Endothelial cell of umbilical vein (primary cell): ENCODE measurements at regions not wholly inside any gene's neighbourhood (a gene's known extent, or its start where the extent isn't known, plus 50 kb on each side); places are given as distances from the start of the nearest gene placed in this dataset.

ENCODE experiments used
- BruUV-seq: library from RNA; stranded (reverse); fragments of 400-500 nt; replicated peaks from 2 replicates; lab custom pipeline; 2021; lab: Mats Ljungman, UMichigan
- CTCF ChIA-PET: fragments of 300-600, 350-600 bp; sonication (Branson Sonifier 250); formaldehyde crosslinking; loops from one replicate; lab custom pipeline; 2021; ENCODE audit warnings: antibody characterized with exemption, inconsistent platforms; lab: Charles Lee
- POLR2A ChIA-PET: fragments of 300-600, 350-600 bp; sonication (Branson Sonifier 250); formaldehyde crosslinking; loops from one replicate; lab custom pipeline; 2021; ENCODE audit warnings: antibody characterized with exemption, inconsistent platforms; lab: Charles Lee
- DNase-seq: peaks from one replicate; pipeline ENCODE4 v3.0.0-alpha.2; 2011; ENCODE audit warnings: low read depth, low spot score
- FAIRE-seq: peaks from 2 replicates; lab custom pipeline; 2011; peaks lifted over from hg19 to GRCh38; lab: Jason Lieb, UNC
- H2AFZ ChIP-seq: 2 replicates; pipeline ENCODE4 v1.6.0; 2012; ENCODE audit warnings: low read depth, low read length, control low read depth, inconsistent platforms
- H3K27ac ChIP-seq: 2 replicates; pipeline ENCODE4 v1.5.1; 2011; ENCODE audit warnings: low read depth, mild to moderate bottlenecking, control low read depth, low read length, moderate library complexity; ENCODE audit not compliant: insufficient read depth
- H3K27me3 ChIP-seq, 2 experiments: 2 replicates each; pipeline versions ENCODE4 v1.6.0 to v1.6.1; 2011; ENCODE audit warnings: low read length in 2 of 2, mixed read lengths in 1 of 2; ENCODE audit not compliant: control insufficient read depth in 2 of 2, insufficient read depth in 2 of 2
- H3K36me3 ChIP-seq, 2 experiments: 2 replicates in 1 of 2; 3 replicates in 1 of 2; pipeline ENCODE4 v1.5.1; 2011; ENCODE audit warnings: low read length in 2 of 2, mild to moderate bottlenecking in 1 of 2, moderate library complexity in 1 of 2; ENCODE audit not compliant: control insufficient read depth in 2 of 2, insufficient read depth in 2 of 2; ENCODE audit errors: extremely low read depth in 1 of 2
- H3K4me1 ChIP-seq: 3 replicates; pipeline ENCODE4 v1.5.1; 2011; ENCODE audit warnings: mild to moderate bottlenecking, low read length; ENCODE audit not compliant: control insufficient read depth, insufficient read depth; ENCODE audit errors: extremely low read depth
- H3K4me2 ChIP-seq: 2 replicates; pipeline ENCODE4 v1.6.1; 2011; ENCODE audit warnings: low read length, control low read depth, mixed read lengths; ENCODE audit not compliant: insufficient read depth
- H3K4me3 ChIP-seq, 3 experiments: fragments of 200-600 bp in 1 of 3; sonication (generic), shearing (Covaris generic) in 1 of 3; replicated peaks in 1 of 3; 2 replicates each; pipeline ENCODE4 v1.5.1; 2011 to 2016; ENCODE audit warnings: control low read depth in 3 of 3, low read length in 3 of 3, mild to moderate bottlenecking in 2 of 3, inconsistent platforms in 1 of 3, low read depth in 1 of 3, moderate library complexity in 1 of 3; ENCODE audit not compliant: insufficient read depth in 1 of 3
- H3K79me2 ChIP-seq: 2 replicates; pipeline ENCODE4 v1.6.0; 2012; ENCODE audit warnings: low read length, inconsistent platforms; ENCODE audit not compliant: control insufficient read depth, insufficient read depth
- H3K9ac ChIP-seq: replicated peaks from 2 replicates; pipeline ENCODE3; 2011; ENCODE audit warnings: low read length, control low read depth; ENCODE audit not compliant: insufficient read depth; ENCODE audit errors: extremely low read depth
- H3K9me1 ChIP-seq: replicated peaks from 3 replicates; pipeline ENCODE4 v1.6.0; 2011; ENCODE audit warnings: mild to moderate bottlenecking, low read length; ENCODE audit not compliant: control insufficient read depth, insufficient read depth; ENCODE audit errors: extremely low read depth
- H3K9me3 ChIP-seq: replicated peaks from 2 replicates; pipeline ENCODE4 v1.5.1; 2012; ENCODE audit warnings: low read length, inconsistent platforms; ENCODE audit not compliant: control insufficient read depth, insufficient read depth
- H4K20me1 ChIP-seq: replicated peaks from 2 replicates; pipeline ENCODE3; 2011; ENCODE audit warnings: mild to moderate bottlenecking, low read length; ENCODE audit not compliant: control insufficient read depth, insufficient read depth; ENCODE audit errors: extremely low read depth
- EZH2 ChIP-seq: IDR thresholded peaks from 2 replicates; pipeline ENCODE4 v1.6.1; 2012; ENCODE audit warnings: borderline replicate concordance, low read depth, mild to moderate bottlenecking, moderate library complexity, low read length, inconsistent platforms; ENCODE audit not compliant: severe bottlenecking
- FOS ChIP-seq: IDR thresholded peaks from 2 replicates; pipeline ENCODE4 v1.6.1; 2011; ENCODE audit warnings: mild to moderate bottlenecking, low read length, moderate library complexity, borderline replicate concordance; ENCODE audit not compliant: insufficient read depth
- GATA2 ChIP-seq: IDR thresholded peaks from 2 replicates; pipeline ENCODE4 v1.7.0; 2011; ENCODE audit warnings: low read depth, mild to moderate bottlenecking, moderate library complexity, mixed read lengths, low read length; ENCODE audit not compliant: insufficient read length, insufficient read depth
- JUN ChIP-seq: IDR thresholded peaks from 2 replicates; pipeline ENCODE4 v1.6.1; 2011; ENCODE audit warnings: borderline replicate concordance, low read depth; ENCODE audit not compliant: insufficient read length, insufficient read depth
- POLR2A ChIP-seq: IDR thresholded peaks from 2 replicates; pipeline ENCODE4 v1.6.1; 2012; ENCODE audit warnings: low read depth, mild to moderate bottlenecking, control low read depth, low read length
- POLR2AphosphoS5 ChIP-seq: IDR thresholded peaks from 2 replicates; pipeline ENCODE4 v1.6.1; 2012; ENCODE audit warnings: low read depth, mild to moderate bottlenecking, control low read depth, low read length, moderate library complexity; ENCODE audit not compliant: insufficient read depth
- dilution Hi-C: fragments of 300-500 bp; cut with MboI; formaldehyde crosslinking; loops from one replicate; pipeline ENCODE4 v1.15.0; 2019; ENCODE audit warnings: low sequenced_read_pairs; ENCODE audit not compliant: extremely low pct_ligation_motif_present
- intact Hi-C: fragments of 100-400 bp; cut with micrococcal nuclease; formaldehyde crosslinking; loops from one replicate; pipeline ENCODE4 v1.10.0; 2022
- TF ChIP-seq, protein P1 (sequence below): IDR thresholded peaks from 2 replicates; pipeline ENCODE4 v1.6.1; 2011; ENCODE audit not compliant: insufficient read depth, insufficient read length
- TF ChIP-seq, protein P2 (sequence below), 2 donors: IDR thresholded peaks; 1 replicate in 1 of 2; 2 replicates in 1 of 2; pipeline ENCODE4 v1.5.1; 2011; ENCODE audit warnings: low read length in 2 of 2, mild to moderate bottlenecking in 2 of 2, moderate library complexity in 2 of 2, control low read depth in 1 of 2, inconsistent platforms in 1 of 2, low read depth in 1 of 2; ENCODE audit not compliant: insufficient read depth in 1 of 2; ENCODE audit errors: extremely low read depth in 1 of 2

DNA sequence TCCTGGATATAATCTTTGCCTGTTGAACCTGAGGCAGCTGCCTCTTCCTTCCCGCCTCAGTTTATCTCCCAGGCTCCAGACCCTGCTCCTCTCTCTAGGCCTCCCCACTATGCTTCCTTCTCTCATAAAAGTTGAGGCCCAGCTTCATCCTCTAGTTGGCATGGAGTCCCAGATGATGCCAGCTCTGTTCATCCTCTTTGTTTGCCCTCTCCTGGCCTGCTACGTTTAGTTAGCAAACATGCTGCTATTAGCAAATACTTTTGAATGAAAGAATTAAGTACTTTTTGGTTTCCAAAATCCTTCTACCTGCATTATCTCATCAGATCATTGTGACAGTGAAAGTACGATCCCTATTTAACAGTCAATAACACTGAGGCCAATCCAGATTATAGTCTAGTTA is 472.5 kb downstream of the COG6 start:
- Histone ChIP-seq H3K4me2 (no peak overlapping the region), H3K4me1 (peaks cover 13% of the 10 kb centered on the region), H3K79me2 (no peaks in the 10 kb centered on the region), H2AFZ (no peak overlapping the region), H3K36me3 (no peaks in the 10 kb centered on the region), H3K27me3 (no peaks in the 10 kb centered on the region), H3K9me1 (no peaks in the 10 kb centered on the region), H3K9ac (no peak overlapping the region), H3K27ac (no peak overlapping the region), H3K9me3 (no peaks in the 10 kb centered on the region), H3K4me3 (no peak overlapping the region), H4K20me1 (no peaks in the 10 kb centered on the region)
- DNase-seq (no peak), FAIRE-seq (no peak)
- ChIA-PET POLR2A (no interaction called here), CTCF (interaction anchor here (1.0 kb wide), 1 partner anchor 13 kb away, joined by 3 read pairs; no protein-coding TSS in a partner anchor)
- intact Hi-C loops (no loop called here), dilution Hi-C loops (no loop called here)
- no TSS peak for BruUV-seq
- TF ChIP-seq JUN (no peak), EZH2 (no peak), POLR2AphosphoS5 (no peak)
- TF ChIP-seq, protein P1, sequence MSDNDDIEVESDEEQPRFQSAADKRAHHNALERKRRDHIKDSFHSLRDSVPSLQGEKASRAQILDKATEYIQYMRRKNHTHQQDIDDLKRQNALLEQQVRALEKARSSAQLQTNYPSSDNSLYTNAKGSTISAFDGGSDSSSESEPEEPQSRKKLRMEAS: no peak

DNA sequence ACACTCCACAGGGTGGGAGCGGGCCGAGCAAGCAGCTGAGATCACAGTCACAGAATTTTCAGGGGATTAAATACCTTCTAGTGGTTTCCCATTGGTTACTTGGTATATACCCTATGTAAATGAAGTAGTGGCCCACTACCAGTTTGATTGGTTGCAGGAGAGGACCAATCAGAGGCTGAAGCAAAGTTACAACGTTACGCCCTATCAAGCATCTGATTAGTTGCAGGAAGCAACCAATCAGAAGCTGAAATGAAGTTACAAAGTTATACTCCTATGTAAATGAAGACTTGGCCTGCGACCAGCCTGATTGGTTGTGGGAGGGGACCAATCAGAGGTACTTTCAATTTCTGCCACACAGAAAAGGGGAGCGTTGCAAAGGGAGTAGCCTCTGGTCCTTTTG is 474.0 kb downstream of the COG6 start:
- Histone ChIP-seq H3K36me3 (no peaks in the 10 kb centered on the region), H3K27me3 (no peaks in the 10 kb centered on the region), H2AFZ (no peak overlapping the region), H3K4me1 (peaks cover 13% of the 10 kb centered on the region), H4K20me1 (no peaks in the 10 kb centered on the region), H3K9me1 (no peaks in the 10 kb centered on the region), H3K9ac (no peak overlapping the region), H3K9me3 (no peaks in the 10 kb centered on the region), H3K4me2 (no peak overlapping the region), H3K79me2 (no peaks in the 10 kb centered on the region), H3K27ac (no peak overlapping the region), H3K4me3 (no peak overlapping the region)
- intact Hi-C loops: no loop called here
- TF ChIP-seq GATA2 (no peak), EZH2 (no peak), FOS (no peak), POLR2AphosphoS5 (no peak), POLR2A (no peak)
- TF ChIP-seq, protein P2, sequence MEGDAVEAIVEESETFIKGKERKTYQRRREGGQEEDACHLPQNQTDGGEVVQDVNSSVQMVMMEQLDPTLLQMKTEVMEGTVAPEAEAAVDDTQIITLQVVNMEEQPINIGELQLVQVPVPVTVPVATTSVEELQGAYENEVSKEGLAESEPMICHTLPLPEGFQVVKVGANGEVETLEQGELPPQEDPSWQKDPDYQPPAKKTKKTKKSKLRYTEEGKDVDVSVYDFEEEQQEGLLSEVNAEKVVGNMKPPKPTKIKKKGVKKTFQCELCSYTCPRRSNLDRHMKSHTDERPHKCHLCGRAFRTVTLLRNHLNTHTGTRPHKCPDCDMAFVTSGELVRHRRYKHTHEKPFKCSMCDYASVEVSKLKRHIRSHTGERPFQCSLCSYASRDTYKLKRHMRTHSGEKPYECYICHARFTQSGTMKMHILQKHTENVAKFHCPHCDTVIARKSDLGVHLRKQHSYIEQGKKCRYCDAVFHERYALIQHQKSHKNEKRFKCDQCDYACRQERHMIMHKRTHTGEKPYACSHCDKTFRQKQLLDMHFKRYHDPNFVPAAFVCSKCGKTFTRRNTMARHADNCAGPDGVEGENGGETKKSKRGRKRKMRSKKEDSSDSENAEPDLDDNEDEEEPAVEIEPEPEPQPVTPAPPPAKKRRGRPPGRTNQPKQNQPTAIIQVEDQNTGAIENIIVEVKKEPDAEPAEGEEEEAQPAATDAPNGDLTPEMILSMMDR (IDR thresholded peaks at IDR 0.05; ENCODE audit: extremely low read depth in 1 of 2, insufficient read depth in 1 of 2, low read depth in 1 of 2, low read length in 2 of 2): no peak
- TF ChIP-seq, protein P1: no peak
- dilution Hi-C loops: no loop called here
- ChIA-PET POLR2A (no interaction called here), CTCF (interaction anchor here (0.7 kb wide), 2 partner anchors 12 to 364 kb away, joined by 3 read pairs; no protein-coding TSS in a partner anchor)
- DNase-seq: no peak
- no TSS peak for BruUV-seq
- no peak for FAIRE-seq
